ENCODE measurements at regions not wholly inside any gene's neighbourhood (a gene's known extent, or its start where the extent isn't known, plus 50 kb on each side); places are given as distances from the start of the nearest gene placed in this dataset.
A peak's percentile ranks its signal among the peaks of the same experiment; 100 is the strongest.
"Not testable (repeated sequence)": the region's sequence is repeated elsewhere in the genome, so short reads cannot be mapped to it uniquely, and the experiment has no call there.

GRCh38 chr9:42325561-42325960 is 142.1 kb downstream of the SPATA31A6 start:
- not testable (repeated sequence) for DNase-seq (ENCODE audit: low spot score)

GRCh38 chr9:42326482-42326881 is 143.0 kb downstream of the SPATA31A6 start:
- DNase-seq (ENCODE audit: low spot score), result not testable (repeated sequence)

GRCh38 chr9:42335342-42335741 is 151.9 kb downstream of the SPATA31A6 start:
- DNase-seq (ENCODE audit: low spot score), result not testable (repeated sequence)

GRCh38 chr9:42335984-42336657 is 152.7 kb downstream of the SPATA31A6 start:
- not testable (repeated sequence) for DNase-seq (ENCODE audit: low spot score)

GRCh38 chr9:42338275-42338674 is 154.8 kb downstream of the SPATA31A6 start:
- DNase-seq (ENCODE audit: low spot score), result not testable (repeated sequence)

- DNase-seq (ENCODE audit: low spot score), result not testable (repeated sequence)
These were observed 156.4 kb downstream of the SPATA31A6 start for GRCh38 chr9:42339671-42340434.

GRCh38 chr9:42340435-42340723 is 156.9 kb downstream of the SPATA31A6 start:
- not testable (repeated sequence) for DNase-seq (ENCODE audit: low spot score)

- DNase-seq (ENCODE audit: low spot score), result not testable (repeated sequence)
These were observed 158.4 kb downstream of the SPATA31A6 start for GRCh38 chr9:42341860-42342259.

GRCh38 chr9:42342297-42342696 is 158.8 kb downstream of the SPATA31A6 start:
- DNase-seq (ENCODE audit: low spot score), result not testable (repeated sequence)

- DNase-seq (ENCODE audit: low spot score), result not testable (repeated sequence)
These were observed 161.0 kb downstream of the SPATA31A6 start for GRCh38 chr9:42344508-42344907.

GRCh38 chr9:42346916-42347315 is 163.5 kb downstream of the SPATA31A6 start:
- not testable (repeated sequence) for DNase-seq (ENCODE audit: low spot score)

GRCh38 chr9:42349181-42349580 is 165.7 kb downstream of the SPATA31A6 start:
- DNase-seq (ENCODE audit: low spot score), result not testable (repeated sequence)

GRCh38 chr9:42350412-42350811 is 167.0 kb downstream of the SPATA31A6 start:
- not testable (repeated sequence) for DNase-seq (ENCODE audit: low spot score)

GRCh38 chr9:42357604-42358373 is 174.3 kb downstream of the SPATA31A6 start:
- not testable (repeated sequence) for DNase-seq (ENCODE audit: low spot score)

GRCh38 chr9:42358626-42359247 is 175.3 kb downstream of the SPATA31A6 start:
- not testable (repeated sequence) for DNase-seq (ENCODE audit: low spot score)

- DNase-seq (ENCODE audit: low spot score), result not testable (repeated sequence)
These were observed 181.2 kb downstream of the SPATA31A6 start for GRCh38 chr9:42364410-42365243.

GRCh38 chr9:42365244-42365945 is 181.9 kb downstream of the SPATA31A6 start:
- peak; percentile 45 for DNase-seq (ENCODE audit: low spot score)

GRCh38 chr9:42368279-42368881 is 184.9 kb downstream of the SPATA31A6 start:
- not testable (repeated sequence) for DNase-seq (ENCODE audit: low spot score)

GRCh38 chr9:42370172-42370571 is 186.7 kb downstream of the SPATA31A6 start:
- not testable (repeated sequence) for DNase-seq (ENCODE audit: low spot score)

GRCh38 chr9:42371417-42371816 is 188.0 kb downstream of the SPATA31A6 start:
- DNase-seq (ENCODE audit: low spot score), result not testable (repeated sequence)

Data from pons (tissue), 1 donor.